ENCODE measurements at regions not wholly inside any gene's neighbourhood (a gene's known extent, or its start where the extent isn't known, plus 50 kb on each side); places are given as distances from the start of the nearest gene placed in this dataset.

- no peak for TF ChIP-seq CTCF (IDR thresholded peaks at IDR 0.05; ENCODE audit: low read depth, low read length)
- H3K4me3 ChIP-seq (ENCODE audit: low read depth, low read length), result no peak overlapping the region
These were observed 451.7 kb downstream of the SIPA1L2 start for GRCh38 chr1:232178191-232178590.

DNA sequence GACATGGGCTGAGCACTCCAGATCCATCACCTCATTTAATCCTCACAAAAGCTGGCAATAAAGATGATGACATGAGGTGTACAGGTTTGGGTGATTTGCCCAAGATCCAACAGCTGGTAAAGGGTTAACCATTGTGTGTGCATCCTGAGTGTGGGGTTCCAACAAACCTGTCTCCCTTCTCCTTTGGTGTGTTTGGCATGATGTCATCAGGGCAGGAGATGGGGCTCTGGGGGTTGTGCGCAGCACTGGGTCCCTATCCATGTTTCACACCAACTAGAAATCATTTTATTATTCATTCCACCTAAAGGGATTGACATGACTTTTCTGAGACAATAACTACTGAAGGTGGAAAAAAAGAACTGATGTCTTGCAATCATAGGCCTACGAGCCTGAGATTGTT, 452.5 kb downstream of the SIPA1L2 start:
- H3K4me3 ChIP-seq (ENCODE audit: low read depth, low read length), result no peak overlapping the region
- no peak for TF ChIP-seq CTCF (IDR thresholded peaks at IDR 0.05; ENCODE audit: low read depth, low read length)

DNA sequence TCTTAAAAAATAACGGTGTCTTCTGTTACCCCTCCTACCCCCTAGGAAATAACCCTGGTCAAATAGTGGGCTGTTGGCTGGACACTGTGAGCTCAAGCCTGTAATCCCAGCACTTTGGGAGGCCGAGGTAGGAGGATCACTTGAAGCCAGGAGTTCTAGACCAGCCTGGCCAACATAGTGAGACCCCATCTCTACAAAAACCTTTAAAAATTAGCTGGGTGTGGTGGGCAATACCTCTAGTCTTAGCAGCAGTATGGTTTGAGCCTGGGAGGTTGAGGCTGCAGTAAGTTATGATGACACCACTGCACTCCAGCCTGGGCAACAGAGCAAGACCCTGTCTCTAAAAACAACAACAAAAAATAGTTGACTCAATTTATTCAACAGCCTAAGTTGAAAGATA, 453.7 kb downstream of the SIPA1L2 start:
- no peak overlapping the region for H3K4me3 ChIP-seq (ENCODE audit: low read depth, low read length)
- no peak for TF ChIP-seq CTCF (IDR thresholded peaks at IDR 0.05; ENCODE audit: low read depth, low read length)

DNA sequence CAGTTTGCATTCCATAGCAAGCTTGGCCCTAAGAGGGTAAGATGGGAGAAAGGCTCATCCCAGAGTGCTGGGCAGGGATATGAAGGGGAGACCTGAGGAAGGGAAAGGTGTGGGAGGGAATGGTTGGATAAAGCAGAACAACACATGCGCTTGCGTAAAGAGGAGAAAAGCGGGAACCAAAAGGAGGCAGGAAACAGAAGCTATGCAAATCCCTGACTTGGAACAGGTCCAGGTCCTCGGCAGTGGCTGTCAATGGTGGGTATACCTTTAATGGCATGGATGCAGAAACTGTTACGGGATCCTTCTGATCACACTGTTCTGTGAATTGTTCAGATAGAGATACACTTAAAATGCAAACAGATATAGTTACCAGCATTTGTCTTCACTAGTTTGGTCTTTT, 455.6 kb downstream of the SIPA1L2 start:
- no peak overlapping the region for H3K4me3 ChIP-seq (ENCODE audit: low read depth, low read length)
- no peak for TF ChIP-seq CTCF (IDR thresholded peaks at IDR 0.05; ENCODE audit: low read depth, low read length)

DNA sequence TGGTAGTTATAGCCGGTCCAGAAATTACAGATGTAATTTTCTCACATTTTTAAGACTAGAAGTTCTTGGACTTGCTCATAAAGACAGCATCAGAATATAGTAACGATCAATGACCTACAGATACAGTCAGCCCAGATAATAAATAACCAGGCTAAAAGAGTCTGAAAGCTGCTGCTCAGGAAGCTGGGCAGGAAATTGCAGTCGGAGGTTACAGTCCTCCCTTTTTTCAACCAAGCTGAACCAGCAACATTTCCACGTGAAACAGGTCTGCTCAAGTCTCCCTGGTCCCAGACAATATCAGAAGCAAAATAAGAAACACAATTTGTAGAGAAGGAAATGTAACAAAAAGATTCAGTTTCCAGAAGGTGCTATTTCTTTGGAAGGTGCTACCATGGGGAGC, 457.4 kb downstream of the SIPA1L2 start:
- no peak overlapping the region for H3K4me3 ChIP-seq (ENCODE audit: low read depth, low read length)
- no peak for TF ChIP-seq CTCF (IDR thresholded peaks at IDR 0.05; ENCODE audit: low read depth, low read length)

- H3K4me3 ChIP-seq (ENCODE audit: low read depth, low read length), result no peak overlapping the region
- no peak for TF ChIP-seq CTCF (IDR thresholded peaks at IDR 0.05; ENCODE audit: low read depth, low read length)
These were observed 459.0 kb downstream of the SIPA1L2 start for GRCh38 chr1:232170909-232171308.

- no peak overlapping the region for H3K4me3 ChIP-seq (ENCODE audit: low read depth, low read length)
- no peak for TF ChIP-seq CTCF (IDR thresholded peaks at IDR 0.05; ENCODE audit: low read depth, low read length)
These were observed 460.5 kb downstream of the SIPA1L2 start for GRCh38 chr1:232169436-232169835.

All from WI38 (cell line).